ENCODE measurements at regions not wholly inside any gene's neighbourhood (a gene's known extent, or its start where the extent isn't known, plus 50 kb on each side); places are given as distances from the start of the nearest gene placed in this dataset.

DNA sequence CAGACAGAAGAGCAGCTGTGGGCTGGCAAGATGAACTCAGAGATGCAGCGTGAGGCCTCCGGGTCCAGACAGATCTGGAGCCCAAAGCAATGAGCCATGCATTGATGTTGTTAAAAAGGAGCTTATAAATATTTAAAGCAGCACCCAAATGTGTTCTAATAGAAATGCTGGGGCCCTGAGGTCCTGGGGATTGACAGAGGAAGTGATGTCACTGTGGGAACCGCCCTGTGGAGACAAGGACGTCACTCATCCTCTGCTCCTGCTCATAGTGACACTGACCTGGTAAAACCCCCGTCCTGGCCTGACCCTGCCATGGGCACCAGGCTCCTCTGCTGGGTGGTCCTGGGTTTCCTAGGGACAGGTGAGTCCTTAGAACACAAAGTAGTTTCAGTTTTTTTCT is 197.0 kb upstream of the PRSS58 start:
- Histone ChIP-seq H2BK15ac (ENCODE audit: low read depth, low read length) (no peak overlapping the region), H2BK5ac (ENCODE audit: low read depth, low read length, poor library complexity, severe bottlenecking) (no peak overlapping the region), H4K5ac (ENCODE audit: low read depth, low read length) (no peak overlapping the region), H3K9ac (ENCODE audit: low read depth, low read length) (no peak overlapping the region), H3K9me1 (ENCODE audit: insufficient read depth, low read length) (no peaks in the 10 kb centered on the region), H3K27ac (ENCODE audit: insufficient read depth, low read length) (no peak overlapping the region), H3K4ac (ENCODE audit: low read depth, low read length) (no peak overlapping the region; the same call in 1 of the 2 replicates), H3K9me3 (ENCODE audit: control insufficient read depth, insufficient read depth, low read length) (no peaks in the 10 kb centered on the region), H2AK5ac (ENCODE audit: low read depth, low read length) (0 out of 2 replicates have a peak overlapping the region, but pooled peaks have one; percentile 33), H3K4me3 (ENCODE audit: insufficient read depth, low read depth, low read length) (no peak overlapping the region), H3K14ac (replicated peaks; ENCODE audit: low read depth, low read length) (no peak overlapping the region), H3K27me3 (ENCODE audit: control insufficient read depth, insufficient read depth, low read length) (no peaks in the 10 kb centered on the region), H2BK20ac (ENCODE audit: low read depth, low read length) (no peak overlapping the region), H3K79me1 (ENCODE audit: low read depth in 1 of 2, low read length in 2 of 2) (no peaks in the 10 kb centered on the region), H3K56ac (ENCODE audit: extremely low read depth, insufficient read depth, low read length) (no peak overlapping the region), H2BK120ac (ENCODE audit: low read depth, low read length) (no peak overlapping the region), H4K91ac (ENCODE audit: insufficient read depth, low read depth, low read length) (no peak overlapping the region), H3K23ac (ENCODE audit: low read depth, low read length) (no peak overlapping the region), H2AFZ (replicated peaks; ENCODE audit: low read length, poor library complexity) (peak overlapping the region; percentile 43), H3K36me3 (ENCODE audit: control insufficient read depth, insufficient read depth, low read length) (no peaks in the 10 kb centered on the region), H3K4me2 (ENCODE audit: low read depth, low read length) (no peak overlapping the region), H4K8ac (ENCODE audit: low read depth in 2 of 2, low read length in 2 of 2) (no peak overlapping the region), H2AK9ac (replicated peaks; ENCODE audit: low read depth, low read length, poor library complexity) (no peak overlapping the region), H3K18ac (ENCODE audit: low read depth, low read length) (no peak overlapping the region), H4K20me1 (ENCODE audit: insufficient read depth, low read length) (no peaks in the 10 kb centered on the region), H3K4me1 (ENCODE audit: control insufficient read depth, insufficient read depth, low read length) (peaks cover 4% of the 10 kb centered on the region)
- POLR2A ChIA-PET (ENCODE audit: unreplicated experiment): no interaction called here
- ATAC-seq (ENCODE audit: low read depth) (no peak), DNase-seq (no peak)
- WGBS, 2 experiments (ENCODE audit: extremely low coverage in 2 of 2, insufficient read length in 1 of 2): no CpG with 5 or more reads among the region's 5 CpGs
- BruUV-seq (replicated peaks): no TSS peak
- CTCF ChIA-PET: no interaction called here
- dilution Hi-C loops (cut with HindIII; ENCODE audit: low sequenced_read_pairs, unreplicated experiment) (no loop called here), intact Hi-C loops (cut with micrococcal nuclease) (loop anchor here (5.0 kb wide), 1 partner anchor 62 kb away; no protein-coding TSS in a partner anchor), in situ Hi-C loops (cut with MboI; ENCODE audit: low sequenced_read_pairs) (no loop called here)
- no peak for TF ChIP-seq RCOR1 (IDR thresholded peaks at IDR 0.05; ENCODE audit: insufficient replicate concordance, low read length)
- TF ChIP-seq, protein P1, sequence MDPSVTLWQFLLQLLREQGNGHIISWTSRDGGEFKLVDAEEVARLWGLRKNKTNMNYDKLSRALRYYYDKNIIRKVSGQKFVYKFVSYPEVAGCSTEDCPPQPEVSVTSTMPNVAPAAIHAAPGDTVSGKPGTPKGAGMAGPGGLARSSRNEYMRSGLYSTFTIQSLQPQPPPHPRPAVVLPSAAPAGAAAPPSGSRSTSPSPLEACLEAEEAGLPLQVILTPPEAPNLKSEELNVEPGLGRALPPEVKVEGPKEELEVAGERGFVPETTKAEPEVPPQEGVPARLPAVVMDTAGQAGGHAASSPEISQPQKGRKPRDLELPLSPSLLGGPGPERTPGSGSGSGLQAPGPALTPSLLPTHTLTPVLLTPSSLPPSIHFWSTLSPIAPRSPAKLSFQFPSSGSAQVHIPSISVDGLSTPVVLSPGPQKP (IDR thresholded peaks at IDR 0.05; ENCODE audit: borderline replicate concordance, low read depth, low read length): no peak
- no peak for TF ChIP-seq MAFK (IDR thresholded peaks at IDR 0.05; ENCODE audit: low read depth, low read length)
- TF ChIP-seq NFE2L2 (IDR thresholded peaks at IDR 0.05; ENCODE audit: low read depth, low read length): no peak
- no peak for TF ChIP-seq MAZ (IDR thresholded peaks at IDR 0.05; ENCODE audit: borderline replicate concordance, low read depth, low read length)
- TF ChIP-seq FOS (IDR thresholded peaks at IDR 0.05; ENCODE audit: low read depth, low read length): no peak
- TF ChIP-seq CHD1 (IDR thresholded peaks at IDR 0.05; ENCODE audit: low read depth, low read length): no peak
- no peak for TF ChIP-seq RFX5 (IDR thresholded peaks at IDR 0.05; ENCODE audit: low read depth, low read length)
- TF ChIP-seq SMC3 (IDR thresholded peaks at IDR 0.05; ENCODE audit: low read depth, low read length): no peak
- no peak for TF ChIP-seq BHLHE40 (IDR thresholded peaks at IDR 0.05; ENCODE audit: low read depth, low read length)
- no peak for TF ChIP-seq POLR2A (IDR thresholded peaks at IDR 0.05; ENCODE audit: low read depth, low read length)
- TF ChIP-seq, protein P2, sequence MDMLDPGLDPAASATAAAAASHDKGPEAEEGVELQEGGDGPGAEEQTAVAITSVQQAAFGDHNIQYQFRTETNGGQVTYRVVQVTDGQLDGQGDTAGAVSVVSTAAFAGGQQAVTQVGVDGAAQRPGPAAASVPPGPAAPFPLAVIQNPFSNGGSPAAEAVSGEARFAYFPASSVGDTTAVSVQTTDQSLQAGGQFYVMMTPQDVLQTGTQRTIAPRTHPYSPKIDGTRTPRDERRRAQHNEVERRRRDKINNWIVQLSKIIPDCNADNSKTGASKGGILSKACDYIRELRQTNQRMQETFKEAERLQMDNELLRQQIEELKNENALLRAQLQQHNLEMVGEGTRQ (IDR thresholded peaks at IDR 0.05; ENCODE audit: low read depth, low read length): no peak
- no peak for TF ChIP-seq RAD21 (IDR thresholded peaks at IDR 0.05; ENCODE audit: low read length)
- TF ChIP-seq, protein P3, sequence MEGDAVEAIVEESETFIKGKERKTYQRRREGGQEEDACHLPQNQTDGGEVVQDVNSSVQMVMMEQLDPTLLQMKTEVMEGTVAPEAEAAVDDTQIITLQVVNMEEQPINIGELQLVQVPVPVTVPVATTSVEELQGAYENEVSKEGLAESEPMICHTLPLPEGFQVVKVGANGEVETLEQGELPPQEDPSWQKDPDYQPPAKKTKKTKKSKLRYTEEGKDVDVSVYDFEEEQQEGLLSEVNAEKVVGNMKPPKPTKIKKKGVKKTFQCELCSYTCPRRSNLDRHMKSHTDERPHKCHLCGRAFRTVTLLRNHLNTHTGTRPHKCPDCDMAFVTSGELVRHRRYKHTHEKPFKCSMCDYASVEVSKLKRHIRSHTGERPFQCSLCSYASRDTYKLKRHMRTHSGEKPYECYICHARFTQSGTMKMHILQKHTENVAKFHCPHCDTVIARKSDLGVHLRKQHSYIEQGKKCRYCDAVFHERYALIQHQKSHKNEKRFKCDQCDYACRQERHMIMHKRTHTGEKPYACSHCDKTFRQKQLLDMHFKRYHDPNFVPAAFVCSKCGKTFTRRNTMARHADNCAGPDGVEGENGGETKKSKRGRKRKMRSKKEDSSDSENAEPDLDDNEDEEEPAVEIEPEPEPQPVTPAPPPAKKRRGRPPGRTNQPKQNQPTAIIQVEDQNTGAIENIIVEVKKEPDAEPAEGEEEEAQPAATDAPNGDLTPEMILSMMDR (conservative IDR thresholded peaks at IDR 0.05; ENCODE audit: low read depth, low read length): no peak
- no peak for TF ChIP-seq CEBPB (IDR thresholded peaks at IDR 0.05; ENCODE audit: low read depth, low read length)
